Putamen (tissue), 1 donor: ENCODE measurements at regions not wholly inside any gene's neighbourhood (a gene's known extent, or its start where the extent isn't known, plus 50 kb on each side); places are given as distances from the start of the nearest gene placed in this dataset.
"Not testable (repeated sequence)": the region's sequence is repeated elsewhere in the genome, so short reads cannot be mapped to it uniquely, and the experiment has no call there.

Experiments used
- DNase-seq: peaks from one replicate; pipeline ENCODE4 v3.0.0-alpha.2; 2016; ENCODE audit warnings: low spot score

GRCh38 chr4:33930497-33930896 is 2313.8 kb downstream of the ARAP2 start:
- DNase-seq: no peak

GRCh38 chr4:33931026-33931425 is 2313.3 kb downstream of the ARAP2 start:
- DNase-seq: no peak

- no peak for DNase-seq
These were observed 2304.0 kb downstream of the ARAP2 start for GRCh38 chr4:33940281-33940680.

GRCh38 chr4:33941854-33942253 is 2302.5 kb downstream of the ARAP2 start:
- no peak for DNase-seq

GRCh38 chr4:33948921-33949320 is 2295.4 kb downstream of the ARAP2 start:
- DNase-seq: no peak

GRCh38 chr4:33953848-33954247 is 2290.5 kb downstream of the ARAP2 start:
- not testable (repeated sequence) for DNase-seq

- DNase-seq: no peak
These were observed 2289.6 kb downstream of the ARAP2 start for GRCh38 chr4:33954759-33955158.

GRCh38 chr4:33959519-33959918 is 2284.8 kb downstream of the ARAP2 start:
- no peak for DNase-seq

- DNase-seq: no peak
These were observed 2282.6 kb downstream of the ARAP2 start for GRCh38 chr4:33961761-33962160.

- no peak for DNase-seq
These were observed 2277.5 kb downstream of the ARAP2 start for GRCh38 chr4:33966808-33967207.

GRCh38 chr4:33974270-33974669 is 2270.0 kb downstream of the ARAP2 start:
- no peak for DNase-seq

GRCh38 chr4:33975995-33976394 is 2268.3 kb downstream of the ARAP2 start:
- DNase-seq: no peak

GRCh38 chr4:33979781-33980180 is 2264.5 kb downstream of the ARAP2 start:
- not testable (repeated sequence) for DNase-seq

GRCh38 chr4:33980361-33980760 is 2264.0 kb downstream of the ARAP2 start:
- no peak for DNase-seq

GRCh38 chr4:33989820-33990443 is 2254.4 kb downstream of the ARAP2 start:
- DNase-seq: no peak

GRCh38 chr4:33996075-33996718 is 2248.1 kb downstream of the ARAP2 start:
- no peak for DNase-seq

GRCh38 chr4:33998291-33998690 is 2246.0 kb downstream of the ARAP2 start:
- DNase-seq: no peak

GRCh38 chr4:34000356-34000755 is 2244.0 kb downstream of the ARAP2 start:
- DNase-seq: no peak

- not testable (repeated sequence) for DNase-seq
These were observed 2237.8 kb downstream of the ARAP2 start for GRCh38 chr4:34006540-34006939.

GRCh38 chr4:34009951-34010350 is 2234.4 kb downstream of the ARAP2 start:
- no peak for DNase-seq

GRCh38 chr4:34010751-34011519 is 2233.4 kb downstream of the ARAP2 start:
- DNase-seq: no peak

GRCh38 chr4:34035225-34035624 is 2209.1 kb downstream of the ARAP2 start:
- no peak for DNase-seq

GRCh38 chr4:34037280-34037679 is 2207.0 kb downstream of the ARAP2 start:
- no peak for DNase-seq
